IMR-90 (cell line): ENCODE measurements at regions not wholly inside any gene's neighbourhood (a gene's known extent, or its start where the extent isn't known, plus 50 kb on each side); places are given as distances from the start of the nearest gene placed in this dataset.

ENCODE experiments used
- ATAC-seq: fragments of 200-7000 bp; cut with Tn5 transposase; 2 replicates; pipeline ENCODE4 v1.9.1; 2020; ENCODE audit warnings: low read depth, mild to moderate bottlenecking, moderate library complexity
- BruUV-seq: library from RNA; stranded (reverse); fragments of 400-500 nt; replicated peaks from 2 replicates; lab custom pipeline; 2021; lab: Mats Ljungman, UMichigan
- CTCF ChIA-PET: fragments of 300-600 bp; formaldehyde crosslinking; extraction: SDS; loops from one replicate; lab custom pipeline; 2021; ENCODE audit warnings: antibody characterized with exemption; lab: Yijun Ruan, JAX
- POLR2A ChIA-PET: fragments of 300-600 bp; sonication (Branson Sonifier 250); formaldehyde crosslinking; loops from one replicate; lab custom pipeline; 2022; ENCODE audit warnings: antibody characterized with exemption; ENCODE audit not compliant: unreplicated experiment; lab: Charles Lee
- DNase-seq: peaks from one replicate; pipeline ENCODE4 v3.0.0; 2013
- H2AFZ ChIP-seq: replicated peaks from 2 replicates; pipeline ENCODE3; 2013; ENCODE audit warnings: low read length, mild to moderate bottlenecking; ENCODE audit not compliant: poor library complexity
- H2AK5ac ChIP-seq: 2 replicates; pipeline ENCODE4 v1.6.1; 2013; ENCODE audit warnings: low read depth, low read length, inconsistent platforms
- H2AK9ac ChIP-seq: replicated peaks from 2 replicates; pipeline ENCODE3; 2013; ENCODE audit warnings: mild to moderate bottlenecking, low read depth, low read length, moderate library complexity; ENCODE audit not compliant: poor library complexity
- H2BK120ac ChIP-seq: 2 replicates; pipeline ENCODE4 v1.6.1; 2013; ENCODE audit warnings: low read depth, low read length, inconsistent platforms
- H2BK15ac ChIP-seq: 3 replicates; pipeline ENCODE4 v1.6.1; 2013; ENCODE audit warnings: low read depth, low read length, inconsistent platforms
- H2BK20ac ChIP-seq: 2 replicates; pipeline ENCODE4 v1.6.1; 2013; ENCODE audit warnings: low read depth, mild to moderate bottlenecking, inconsistent platforms, low read length, moderate library complexity
- H2BK5ac ChIP-seq: 2 replicates; pipeline ENCODE4 v1.6.1; 2013; ENCODE audit warnings: mild to moderate bottlenecking, low read depth, low read length, inconsistent platforms; ENCODE audit not compliant: poor library complexity, severe bottlenecking
- H3K14ac ChIP-seq: replicated peaks from 2 replicates; pipeline ENCODE4 v1.6.1; 2013; ENCODE audit warnings: low read depth, low read length, inconsistent platforms
- H3K18ac ChIP-seq: 2 replicates; pipeline ENCODE4 v1.6.1; 2013; ENCODE audit warnings: low read depth, low read length, control low read depth
- H3K23ac ChIP-seq: 2 replicates; pipeline ENCODE4 v1.6.1; 2013; ENCODE audit warnings: low read depth, low read length, inconsistent platforms
- H3K27ac ChIP-seq: 2 replicates; pipeline ENCODE4 v1.5.1; 2013; ENCODE audit warnings: mild to moderate bottlenecking, control low read depth, low read length; ENCODE audit not compliant: insufficient read depth
- H3K27me3 ChIP-seq: 2 replicates; pipeline ENCODE4 v1.6.1; 2013; ENCODE audit warnings: low read length; ENCODE audit not compliant: control insufficient read depth, insufficient read depth
- H3K36me3 ChIP-seq: 2 replicates; pipeline ENCODE4 v1.6.1; 2013; ENCODE audit warnings: low read length, mixed read lengths; ENCODE audit not compliant: control insufficient read depth, insufficient read depth
- H3K4ac ChIP-seq: 2 replicates; pipeline ENCODE4 v1.6.1; 2013; ENCODE audit warnings: low read depth, low read length, inconsistent platforms
- H3K4me1 ChIP-seq: 2 replicates; pipeline ENCODE4 v1.6.1; 2013; ENCODE audit warnings: low read length, mixed read lengths; ENCODE audit not compliant: control insufficient read depth, insufficient read depth
- H3K4me2 ChIP-seq: 2 replicates; pipeline ENCODE4 v1.6.1; 2013; ENCODE audit warnings: low read depth, mild to moderate bottlenecking, control low read depth, low read length, moderate library complexity
- H3K4me3 ChIP-seq: 2 replicates; pipeline ENCODE4 v1.5.1; 2013; ENCODE audit warnings: low read depth, mild to moderate bottlenecking, control low read depth, low read length, moderate library complexity; ENCODE audit not compliant: insufficient read depth
- H3K56ac ChIP-seq: 2 replicates; pipeline ENCODE4 v1.6.1; 2013; ENCODE audit warnings: low read length, inconsistent platforms; ENCODE audit not compliant: insufficient read depth; ENCODE audit errors: extremely low read depth
- H3K79me1 ChIP-seq, 2 experiments: 2 replicates each; pipeline ENCODE4 v1.6.1; 2013; ENCODE audit warnings: low read length in 2 of 2, inconsistent platforms in 1 of 2, low read depth in 1 of 2
- H3K9ac ChIP-seq: 2 replicates; pipeline ENCODE4 v1.6.1; 2013; ENCODE audit warnings: low read depth, low read length, control low read depth
- H3K9me1 ChIP-seq: 2 replicates; pipeline ENCODE4 v1.6.1; 2013; ENCODE audit warnings: low read length, inconsistent platforms; ENCODE audit not compliant: insufficient read depth
- H3K9me3 ChIP-seq: 2 replicates; pipeline ENCODE4 v1.6.1; 2013; ENCODE audit warnings: low read length; ENCODE audit not compliant: control insufficient read depth, insufficient read depth
- H4K20me1 ChIP-seq: 2 replicates; pipeline ENCODE4 v1.6.1; 2013; ENCODE audit warnings: low read length, inconsistent platforms; ENCODE audit not compliant: insufficient read depth
- H4K5ac ChIP-seq: 2 replicates; pipeline ENCODE4 v1.6.1; 2013; ENCODE audit warnings: mild to moderate bottlenecking, low read depth, low read length, control low read depth
- H4K8ac ChIP-seq, 2 experiments: 2 replicates each; pipeline ENCODE4 v1.6.1; 2013; ENCODE audit warnings: low read depth in 2 of 2, low read length in 2 of 2, control low read depth in 1 of 2, inconsistent platforms in 1 of 2
- H4K91ac ChIP-seq: 2 replicates; pipeline ENCODE4 v1.6.1; 2013; ENCODE audit warnings: low read depth, low read length, inconsistent platforms; ENCODE audit not compliant: insufficient read depth
- CEBPB ChIP-seq: IDR thresholded peaks from 2 replicates; pipeline ENCODE4 v1.6.1; 2012; ENCODE audit warnings: low read depth, low read length, improper control_type of control experiment
- CHD1 ChIP-seq: IDR thresholded peaks from 2 replicates; pipeline ENCODE4 v1.6.1; 2012; ENCODE audit warnings: low read depth, low read length, improper control_type of control experiment
- MXI1 ChIP-seq: IDR thresholded peaks from 2 replicates; pipeline ENCODE4 v1.6.1; 2012; ENCODE audit warnings: low read depth, mild to moderate bottlenecking, low read length, moderate library complexity, borderline replicate concordance
- POLR2A ChIP-seq: IDR thresholded peaks from 2 replicates; pipeline ENCODE4 v1.6.1; 2012; ENCODE audit warnings: mild to moderate bottlenecking, low read depth, low read length
- RAD21 ChIP-seq: IDR thresholded peaks from 2 replicates; pipeline ENCODE4 v1.6.1; 2012; ENCODE audit warnings: low read length, improper control_type of control experiment
- RCOR1 ChIP-seq: IDR thresholded peaks from 2 replicates; pipeline ENCODE4 v1.6.1; 2012; ENCODE audit warnings: mild to moderate bottlenecking, low read length, improper control_type of control experiment; ENCODE audit not compliant: insufficient replicate concordance
- SMC3 ChIP-seq: fragments of 150-350 bp; IDR thresholded peaks from 2 replicates; pipeline ENCODE4 v1.6.1; 2016; ENCODE audit warnings: low read depth, mild to moderate bottlenecking, antibody characterized with exemption, low read length, moderate library complexity
- WGBS, 2 experiments: methylation state at CpG; one replicate each; pipeline versions ENCODE4 v1.1.5 to v1.1.7; 2013; ENCODE audit warnings: missing lambda C conversion rate in 2 of 2; ENCODE audit not compliant: insufficient read length in 1 of 2; ENCODE audit errors: extremely low coverage in 2 of 2; 5-methylcytosine and 5-hydroxymethylcytosine counted together
- dilution Hi-C: fragments of 300-500 bp; cut with HindIII; formaldehyde crosslinking; loops from one replicate; pipeline ENCODE4 v1.14.3; 2018; ENCODE audit warnings: low sequenced_read_pairs; ENCODE audit not compliant: unreplicated experiment
- in situ Hi-C: fragments of 300-500 bp; cut with MboI; formaldehyde crosslinking; loops from 3 replicates; pipeline ENCODE4 v1.14.3; 2019; ENCODE audit warnings: low sequenced_read_pairs, inconsistent platforms, mixed read lengths
- intact Hi-C: fragments of 100-400 bp; cut with micrococcal nuclease; formaldehyde crosslinking; loops from 2 replicates; pipeline ENCODE4 v1.10.0; 2022

GRCh38 chr2:234302664-234302991 lies 194.3 kb downstream of the ARL4C start:
- H3K23ac ChIP-seq: no peak overlapping the region
- CTCF ChIA-PET: no interaction called here
- H4K8ac ChIP-seq: no peak overlapping the region
- DNase-seq (no peak), ATAC-seq (no peak)
- no peak overlapping the region for H3K18ac ChIP-seq
- H3K36me3 ChIP-seq: no peaks in the 10 kb centered on the region
- H2BK5ac ChIP-seq: no peak overlapping the region
- no peak overlapping the region for H3K4me2 ChIP-seq
- H3K9me3 ChIP-seq: peaks cover 3% of the 10 kb centered on the region; the same call in 1 of the 2 replicates
- H3K9ac ChIP-seq: no peak overlapping the region
- H4K5ac ChIP-seq: no peak overlapping the region
- H2BK120ac ChIP-seq: peak overlapping the region; percentile 58
- no peak for TF ChIP-seq POLR2A
- TF ChIP-seq RCOR1: no peak
- no peak for TF ChIP-seq RAD21
- no peak for TF ChIP-seq CEBPB
- TF ChIP-seq CHD1: no peak
- TF ChIP-seq SMC3: no peak
- TF ChIP-seq MXI1: no peak
- in situ Hi-C loops: no loop called here
- H2AK5ac ChIP-seq: peak overlapping the region; percentile 44; the same call in 1 of the 2 replicates
- peaks cover 7% of the 10 kb centered on the region; the same call in 1 of the 2 replicates for H3K4me1 ChIP-seq
- no peak overlapping the region for H2AFZ ChIP-seq
- 0 out of 2 replicates have a peak overlapping the region, but pooled peaks have one; percentile 26 for H3K14ac ChIP-seq
- dilution Hi-C loops: no loop called here
- H2AK9ac ChIP-seq: no peak overlapping the region
- H3K27me3 ChIP-seq: 0 out of 2 replicates have a peak, but pooled peaks cover 1% of the 10 kb centered on the region
- peaks cover 13% of the 10 kb centered on the region for H3K9me1 ChIP-seq
- no peak overlapping the region for H2BK15ac ChIP-seq
- H3K4ac ChIP-seq: 0 out of 2 replicates have a peak overlapping the region, but pooled peaks have one; percentile 30
- no peak overlapping the region for H3K27ac ChIP-seq
- H4K20me1 ChIP-seq: no peaks in the 10 kb centered on the region
- no peak overlapping the region for H4K91ac ChIP-seq
- POLR2A ChIA-PET: no interaction called here
- H3K56ac ChIP-seq: no peak overlapping the region
- intact Hi-C loops: no loop called here
- WGBS, 2 experiments: 94% methylated on average over 3 of the region's 4 CpGs; no CpG with 5 or more reads in 1 of the 2 experiments
- H2BK20ac ChIP-seq: 0 out of 2 replicates have a peak overlapping the region, but pooled peaks have one; percentile 27
- no peak overlapping the region for H3K4me3 ChIP-seq
- H3K79me1 ChIP-seq: no peaks in the 10 kb centered on the region
- BruUV-seq: no TSS peak
